Cardiac muscle cell (in vitro differentiated cells and primary cell): ENCODE measurements at regions not wholly inside any gene's neighbourhood (a gene's known extent, or its start where the extent isn't known, plus 50 kb on each side); places are given as distances from the start of the nearest gene placed in this dataset.
"Not testable (repeated sequence)": the region's sequence is repeated elsewhere in the genome, so short reads cannot be mapped to it uniquely, and the experiment has no call there.

ENCODE experiments used
- DNase-seq, 2 donors: peaks; one replicate each; pipeline versions ENCODE4 v3.0.0 to v3.0.0-alpha.2; 2010 to 2017; ENCODE audit warnings: low read depth in 1 of 2, low spot score in 1 of 2
- H3K27ac ChIP-seq: fragments of 200-600 bp; sonication (generic); 2 replicates; pipeline ENCODE4 v1.5.1; 2016
- H3K27me3 ChIP-seq: fragments of 200-600 bp; sonication (generic); 2 replicates; pipeline ENCODE4 v1.6.0; 2016; ENCODE audit warnings: control low read depth
- H3K36me3 ChIP-seq: fragments of 200-600 bp; sonication (generic); 2 replicates; pipeline ENCODE4 v1.5.1; 2016; ENCODE audit warnings: control low read depth
- H3K4me1 ChIP-seq: fragments of 200-600 bp; sonication (generic); 2 replicates; pipeline ENCODE4 v1.8.1; 2017; ENCODE audit warnings: low read depth, mild to moderate bottlenecking, mixed run types
- H3K4me3 ChIP-seq: fragments of 200-600 bp; sonication (generic); 2 replicates; pipeline ENCODE4 v1.5.1; 2016; ENCODE audit warnings: mild to moderate bottlenecking
- H3K9me3 ChIP-seq: fragments of 200-600 bp; sonication (generic); 2 replicates; pipeline ENCODE4 v1.5.1; 2017; ENCODE audit warnings: low read depth, mild to moderate bottlenecking, control low read depth
- CTCF ChIP-seq: IDR thresholded peaks from 2 replicates; pipeline ENCODE4 v1.5.1; 2012; ENCODE audit warnings: low read depth, mild to moderate bottlenecking, low read length

DNA sequence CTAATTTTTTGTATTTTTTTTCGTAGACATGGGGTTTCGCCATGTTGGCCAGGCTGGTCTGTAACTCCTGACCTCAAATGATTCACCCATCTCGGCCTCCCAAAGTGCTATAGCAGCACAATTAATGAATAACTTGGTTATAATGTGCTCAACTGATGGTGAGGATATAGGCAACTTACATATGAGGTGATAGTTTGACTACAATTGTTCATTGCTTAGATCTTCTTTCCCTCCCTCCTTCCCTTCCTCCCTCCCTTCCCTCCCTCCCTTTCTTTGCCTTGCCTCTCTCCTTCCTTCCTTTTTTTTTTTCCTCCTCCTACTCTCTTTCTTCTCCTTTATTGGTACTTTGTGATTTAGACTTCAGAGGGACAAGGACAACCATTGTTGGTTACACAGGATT, 151.2 kb downstream of the RNF144B start:
- no peaks in the 10 kb centered on the region for H3K27me3 ChIP-seq
- no peaks in the 10 kb centered on the region for H3K9me3 ChIP-seq
- H3K4me3 ChIP-seq = no peak overlapping the region
- no peaks in the 10 kb centered on the region for H3K4me1 ChIP-seq
- no peak overlapping the region for H3K27ac ChIP-seq
- H3K36me3 ChIP-seq = no peaks in the 10 kb centered on the region
- no peak for TF ChIP-seq CTCF
- no peak for DNase-seq

- TF ChIP-seq CTCF = no peak
- no peak for DNase-seq
- no peaks in the 10 kb centered on the region for H3K4me1 ChIP-seq
- no peaks in the 10 kb centered on the region for H3K36me3 ChIP-seq
- H3K27me3 ChIP-seq = no peaks in the 10 kb centered on the region
- no peaks in the 10 kb centered on the region for H3K9me3 ChIP-seq
- H3K4me3 ChIP-seq = no peak overlapping the region
- H3K27ac ChIP-seq = no peak overlapping the region
Observed at GRCh38 chr6:18543051-18543450, 155.9 kb downstream of the RNF144B start.

- not testable (repeated sequence) for H3K36me3 ChIP-seq, H3K9me3 ChIP-seq, H3K4me1 ChIP-seq, H3K27me3 ChIP-seq, DNase-seq, H3K27ac ChIP-seq, H3K4me3 ChIP-seq
Observed at GRCh38 chr6:18545142-18545541, 158.0 kb downstream of the RNF144B start.

DNA sequence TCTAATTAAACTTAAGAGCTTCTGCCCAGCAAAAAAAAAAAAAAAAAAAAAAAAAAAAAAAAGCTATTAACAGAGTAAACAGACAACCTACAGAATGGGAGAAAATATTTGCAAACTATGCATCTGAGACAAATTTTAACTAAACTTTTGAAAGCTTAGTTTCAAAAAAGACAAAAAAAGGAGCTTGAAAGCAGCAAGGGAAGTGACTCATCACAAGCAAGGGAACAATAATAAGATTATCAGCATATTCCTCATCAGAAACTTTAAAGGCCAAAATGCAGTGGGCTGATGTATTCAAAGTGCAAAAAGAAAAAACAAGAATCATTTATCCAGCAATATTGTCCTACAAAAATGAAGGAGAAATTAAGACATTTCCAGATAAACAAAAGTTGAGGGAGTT, 158.6 kb downstream of the RNF144B start:
- peak in 1 of 2 donors; percentile 30 for DNase-seq
- H3K27me3 ChIP-seq = no peaks in the 10 kb centered on the region
- no peaks in the 10 kb centered on the region for H3K9me3 ChIP-seq
- no peaks in the 10 kb centered on the region for H3K36me3 ChIP-seq
- TF ChIP-seq CTCF = no peak
- H3K27ac ChIP-seq = no peak overlapping the region
- no peaks in the 10 kb centered on the region for H3K4me1 ChIP-seq
- H3K4me3 ChIP-seq = no peak overlapping the region

GRCh38 chr6:18550119-18550518, 163.0 kb downstream of the RNF144B start:
- no peaks in the 10 kb centered on the region for H3K36me3 ChIP-seq
- no peak overlapping the region for H3K27ac ChIP-seq
- no peaks in the 10 kb centered on the region for H3K4me1 ChIP-seq
- TF ChIP-seq CTCF = no peak
- H3K27me3 ChIP-seq = no peaks in the 10 kb centered on the region
- H3K4me3 ChIP-seq = no peak overlapping the region
- H3K9me3 ChIP-seq = no peaks in the 10 kb centered on the region
- DNase-seq = no peak

DNA sequence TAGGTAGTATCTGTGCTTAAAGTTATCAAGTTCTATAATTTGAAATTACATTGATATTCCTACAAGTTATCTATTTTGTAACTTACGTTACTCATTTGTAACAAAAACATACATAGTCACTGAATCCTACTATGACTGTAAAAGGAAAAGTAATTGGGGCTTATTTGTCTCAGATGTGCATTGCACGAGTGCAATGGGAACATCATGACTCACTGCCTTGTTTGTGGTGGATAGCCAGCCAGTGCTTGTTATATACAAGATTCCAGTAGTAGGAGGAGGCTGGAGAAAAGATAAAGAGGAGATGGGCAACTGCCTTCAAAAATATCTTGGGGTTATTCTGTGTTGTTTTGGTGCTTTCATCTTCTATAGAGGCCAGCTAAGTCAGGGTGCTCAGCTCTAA, 164.1 kb downstream of the RNF144B start:
- Histone ChIP-seq H3K9me3 (no peaks in the 10 kb centered on the region), H3K4me3 (no peak overlapping the region), H3K36me3 (no peaks in the 10 kb centered on the region), H3K4me1 (no peaks in the 10 kb centered on the region), H3K27ac (no peak overlapping the region), H3K27me3 (no peaks in the 10 kb centered on the region)
- DNase-seq = peak in 1 of 2 donors; percentile 74
- TF ChIP-seq CTCF = no peak
